HG03565 (cell line): ENCODE measurements at regions not wholly inside any gene's neighbourhood (a gene's known extent, or its start where the extent isn't known, plus 50 kb on each side); places are given as distances from the start of the nearest gene placed in this dataset.

Source experiments
- ATAC-seq: cut with Tn5 transposase; IDR thresholded peaks from one replicate; pipeline ENCODE4 v1.9.1; 2021; ENCODE audit warnings: mild to moderate bottlenecking, moderate library complexity; ENCODE audit not compliant: unreplicated experiment

GRCh38 chr4:26133840-26134239 lies 187.0 kb upstream of the RBPJ start:
- ATAC-seq: no peak

DNA sequence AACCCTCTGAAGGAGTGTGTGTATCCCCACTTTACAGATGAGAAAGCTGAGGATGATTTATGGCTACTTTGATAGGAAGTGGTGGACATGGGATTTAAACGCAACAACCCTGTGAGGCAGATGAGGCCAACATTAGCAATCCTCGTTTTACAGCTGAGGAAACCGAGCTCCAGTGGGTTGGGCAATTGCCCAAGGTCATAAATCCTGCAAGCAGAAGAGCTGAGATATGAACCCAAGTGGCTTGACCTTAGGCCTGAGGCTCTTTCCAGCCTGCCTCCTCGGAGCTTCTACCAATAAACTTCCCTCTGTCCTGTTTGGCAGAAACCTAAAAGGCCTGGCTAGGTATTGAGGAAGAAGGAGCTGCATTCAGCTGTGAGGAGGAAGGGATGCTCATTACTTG lies 185.5 kb upstream of the RBPJ start:
- ATAC-seq: no peak

- ATAC-seq: no peak
Measured at GRCh38 chr4:26136615-26137014, 184.2 kb upstream of the RBPJ start.

- ATAC-seq: no peak
Measured at GRCh38 chr4:26137288-26137687, 183.5 kb upstream of the RBPJ start.

- ATAC-seq: no peak
Measured at GRCh38 chr4:26139310-26139924, 181.4 kb upstream of the RBPJ start.

DNA sequence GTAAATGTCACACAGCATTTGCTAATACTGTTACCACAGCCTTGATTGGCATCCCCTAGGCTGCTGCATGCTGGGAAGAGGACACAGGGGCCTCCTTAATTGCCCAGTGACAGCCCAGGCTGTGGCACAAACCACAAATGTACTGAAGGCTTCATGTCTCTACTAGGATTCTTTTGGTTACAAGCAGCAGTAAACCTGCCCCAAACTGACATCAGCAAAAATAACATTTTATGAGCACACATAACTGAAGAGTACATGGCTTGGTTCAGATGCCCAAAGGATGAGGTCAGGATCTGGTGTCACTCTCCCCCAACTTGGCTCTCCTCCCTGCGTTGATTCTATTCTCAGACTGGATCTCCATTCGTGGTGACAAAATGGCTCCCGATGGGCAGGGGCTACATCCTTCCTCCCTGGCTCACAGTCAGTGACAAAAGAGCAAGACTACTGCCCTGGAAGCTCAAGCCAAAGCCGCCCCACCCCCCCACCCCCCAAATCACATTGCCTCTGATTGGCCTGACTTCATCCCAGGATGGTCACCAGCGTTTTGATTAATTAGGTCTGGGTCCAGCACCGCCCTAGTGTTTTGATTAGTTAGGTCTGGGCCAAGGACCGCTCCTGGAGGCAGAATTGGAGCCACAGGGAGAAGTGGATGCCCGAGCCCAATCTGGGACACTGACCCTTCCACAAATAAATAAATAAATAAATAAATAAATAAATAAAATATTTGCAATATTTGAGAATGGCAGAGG lies 180.5 kb upstream of the RBPJ start:
- ATAC-seq: no peak

- ATAC-seq: no peak
Measured at GRCh38 chr4:26141051-26141721, 179.6 kb upstream of the RBPJ start.

DNA sequence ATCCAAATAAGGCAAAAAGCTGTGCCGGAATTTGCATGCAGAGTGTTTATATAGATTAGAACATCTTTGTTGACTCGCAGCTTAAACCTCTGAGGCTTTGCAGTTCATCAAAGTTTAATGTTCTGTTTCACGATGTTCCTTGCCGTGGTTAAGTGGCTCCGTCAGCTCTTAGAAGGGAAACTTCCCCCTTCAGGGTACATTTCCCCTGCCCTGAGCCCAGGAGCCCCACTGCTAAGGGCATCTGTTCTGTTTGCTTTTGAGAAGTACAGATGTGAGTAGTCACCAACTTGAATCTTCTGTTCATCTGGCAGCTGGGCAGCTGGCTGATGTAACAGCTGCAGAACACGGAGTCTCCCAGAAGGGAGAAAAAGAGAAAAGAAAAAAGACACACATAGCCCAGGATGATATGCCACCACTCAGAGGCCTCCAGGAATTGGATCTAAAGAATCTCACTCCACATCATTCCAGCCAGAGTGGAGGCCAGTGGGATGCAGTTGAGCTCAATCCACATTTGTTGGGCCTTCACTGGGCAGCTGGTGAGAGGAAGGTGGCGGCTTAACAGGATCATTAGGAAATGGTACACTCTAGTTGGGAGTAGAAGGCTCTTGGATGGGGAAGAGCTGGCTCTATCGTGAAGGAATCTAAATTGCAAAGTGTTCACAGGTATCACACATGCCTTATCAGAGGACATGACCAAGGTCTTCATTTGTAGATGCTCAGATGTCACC lies 178.7 kb upstream of the RBPJ start:
- ATAC-seq: peak; percentile 43

- ATAC-seq: no peak
Measured at GRCh38 chr4:26144526-26145155, 176.2 kb upstream of the RBPJ start.

GRCh38 chr4:26145212-26145611 lies 175.6 kb upstream of the RBPJ start:
- no peak for ATAC-seq

- ATAC-seq: no peak
Measured at GRCh38 chr4:26148927-26149326, 171.9 kb upstream of the RBPJ start.

GRCh38 chr4:26150948-26151347 lies 169.9 kb upstream of the RBPJ start:
- ATAC-seq: no peak

- ATAC-seq: no peak
Measured at GRCh38 chr4:26151615-26152014, 169.2 kb upstream of the RBPJ start.

DNA sequence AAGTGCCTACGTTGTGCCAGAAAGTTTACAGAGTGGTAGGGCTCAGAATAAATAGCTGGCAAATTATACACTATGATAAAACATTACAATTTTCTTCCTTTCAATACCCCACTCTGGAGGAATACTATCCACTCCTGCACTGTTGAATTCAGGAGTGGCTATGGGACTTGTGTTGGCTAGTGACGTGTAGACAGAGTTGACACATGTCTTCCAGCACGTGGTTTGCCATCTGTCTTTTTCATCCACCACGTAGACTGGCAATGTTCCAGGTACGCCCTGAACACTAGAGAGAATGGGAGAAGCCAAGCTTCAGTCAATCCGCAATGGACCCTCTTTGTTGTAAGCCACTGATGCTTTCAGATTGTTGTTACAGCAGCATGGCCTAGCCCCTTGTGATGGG lies 168.8 kb upstream of the RBPJ start:
- ATAC-seq: no peak

DNA sequence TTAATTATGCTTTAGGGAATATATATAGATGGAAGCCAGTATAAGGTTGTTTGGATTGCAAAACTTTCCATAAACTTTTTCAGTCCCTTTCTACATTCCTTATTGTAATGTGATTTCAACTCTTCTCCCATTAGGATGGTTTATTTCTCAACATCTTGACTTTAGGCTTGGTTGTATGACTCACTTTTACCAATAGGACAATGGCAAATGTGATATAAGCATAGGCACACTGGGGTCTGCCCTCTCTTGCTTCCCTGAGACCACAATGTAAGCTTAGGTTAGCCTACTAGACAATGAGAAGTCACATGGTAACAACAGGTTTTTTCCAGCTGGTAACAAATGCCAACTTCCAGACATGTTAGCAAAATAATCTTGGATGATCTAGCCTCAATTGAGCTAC lies 163.3 kb upstream of the RBPJ start:
- ATAC-seq: no peak

DNA sequence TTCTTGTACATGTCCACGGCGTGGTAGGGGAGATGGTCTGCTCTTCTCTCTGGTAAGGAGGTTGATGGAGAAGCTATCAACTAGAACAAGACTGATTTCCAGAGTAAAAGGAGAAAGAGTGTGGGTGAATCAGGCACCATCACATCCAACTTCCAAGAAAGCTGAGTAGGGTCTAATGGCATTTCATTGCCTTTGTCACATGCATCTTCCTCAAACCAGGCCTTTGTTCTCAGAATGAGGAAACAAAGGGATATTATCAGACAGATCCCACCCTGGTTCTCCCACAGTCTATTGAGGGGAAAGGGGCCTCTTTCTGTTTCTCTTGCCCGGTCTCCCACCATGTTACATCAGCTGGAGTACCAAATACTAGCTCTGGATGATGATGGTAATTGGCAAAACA lies 160.2 kb upstream of the RBPJ start:
- ATAC-seq: no peak

GRCh38 chr4:26161030-26161824 lies 159.6 kb upstream of the RBPJ start:
- no peak for ATAC-seq

DNA sequence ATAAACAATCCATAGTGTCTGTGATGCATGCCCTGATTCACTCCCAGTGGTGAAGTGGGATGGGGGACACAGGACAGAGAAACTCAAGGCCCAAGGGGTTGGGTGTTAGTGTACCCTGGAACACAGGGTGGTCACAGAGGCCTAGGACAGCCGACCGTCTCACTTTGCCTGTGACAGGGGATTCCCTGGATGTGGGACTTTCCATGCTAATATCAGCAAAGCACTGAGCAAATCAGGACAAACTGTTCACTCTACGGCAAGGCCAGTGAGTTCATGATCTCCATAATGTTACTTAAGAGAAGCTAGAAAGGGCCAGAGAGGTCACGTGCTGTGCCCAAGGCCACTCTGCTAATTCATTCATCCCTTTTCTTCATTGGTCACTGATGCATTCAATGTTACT lies 158.7 kb upstream of the RBPJ start:
- ATAC-seq: no peak

DNA sequence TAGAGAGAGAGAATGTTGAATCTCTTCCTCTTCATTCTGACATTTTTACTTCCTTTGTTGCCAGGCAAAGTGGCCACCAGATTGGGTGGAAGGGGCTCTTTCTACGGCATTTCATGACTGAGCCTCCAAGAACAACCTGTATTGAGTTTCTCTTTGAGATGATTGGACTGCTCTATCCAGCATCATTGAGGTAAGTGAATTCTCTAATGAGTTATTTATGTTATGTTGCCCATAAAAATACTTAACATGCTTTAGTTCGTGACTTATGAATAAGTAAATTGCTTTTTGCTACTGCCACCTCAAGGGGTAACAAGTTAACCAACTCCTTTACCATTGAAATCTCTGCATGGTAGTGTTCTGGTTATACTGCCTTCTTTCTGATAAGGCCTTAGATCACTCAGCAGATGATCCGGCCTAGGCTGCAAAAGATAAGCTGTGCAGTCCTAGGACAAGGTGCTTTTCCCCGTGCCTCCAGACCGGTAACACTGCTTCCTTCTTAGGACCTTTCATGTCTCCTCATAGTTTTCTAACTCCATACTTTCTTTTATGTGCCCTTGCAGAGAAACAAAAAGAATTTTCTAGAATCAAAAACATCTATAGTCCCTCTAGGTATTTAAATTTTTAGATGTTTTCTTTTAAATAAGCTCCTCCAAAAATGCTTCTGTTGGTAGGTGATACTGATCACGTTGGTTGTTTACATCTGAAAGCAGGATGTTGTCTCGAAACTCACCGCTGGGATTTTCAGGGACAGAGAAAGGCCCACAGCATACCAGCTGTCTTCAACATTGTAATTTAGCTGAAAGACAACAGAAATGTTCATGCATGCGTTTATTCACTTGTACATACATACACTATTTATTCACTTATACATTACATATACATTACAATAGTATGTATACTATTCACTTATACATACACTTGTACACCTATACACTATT lies 157.1 kb upstream of the RBPJ start:
- ATAC-seq: no peak
